SU-DHL-6 (cell line): ENCODE measurements at regions not wholly inside any gene's neighbourhood (a gene's known extent, or its start where the extent isn't known, plus 50 kb on each side); places are given as distances from the start of the nearest gene placed in this dataset.
"Not testable (repeated sequence)": the region's sequence is repeated elsewhere in the genome, so short reads cannot be mapped to it uniquely, and the experiment has no call there.

Experiments used
- H2AFZ ChIP-seq: fragments of 200-600 bp; sonication (generic); 2 replicates; pipeline ENCODE4 v1.6.1; 2014; ENCODE audit warnings: low read depth, mild to moderate bottlenecking, moderate library complexity, mixed read lengths, antibody characterized with exemption, low read length; ENCODE audit not compliant: severe bottlenecking
- H3F3A ChIP-seq: fragments of 200-600 bp; shearing (Covaris generic); 2 replicates; pipeline ENCODE4 v1.6.0; 2016; ENCODE audit warnings: antibody characterized with exemption, mild to moderate bottlenecking; ENCODE audit not compliant: insufficient read depth
- H3K27ac ChIP-seq: fragments of 200-600 bp; sonication (generic); 2 replicates; pipeline ENCODE4 v1.5.1; 2016; ENCODE audit warnings: low read depth, mild to moderate bottlenecking, low read length, moderate library complexity, mixed read lengths
- H3K27me3 ChIP-seq: fragments of 200-600 bp; sonication (generic), shearing (Covaris generic); 2 replicates; pipeline ENCODE4 v1.6.0; 2014; ENCODE audit warnings: mild to moderate bottlenecking, low read length
- H3K36me3 ChIP-seq: fragments of 200-600 bp; sonication (generic); 2 replicates; pipeline ENCODE4 v1.6.1; 2014; ENCODE audit warnings: mild to moderate bottlenecking, low read length, mixed read lengths
- H3K4me2 ChIP-seq: fragments of 300-600, 200-600 bp; shearing (Covaris generic), sonication (generic); 2 replicates; pipeline ENCODE4 v1.6.0; 2014; ENCODE audit warnings: low read length, low read depth, mild to moderate bottlenecking; ENCODE audit not compliant: poor library complexity, severe bottlenecking
- H3K4me3 ChIP-seq: fragments of 200-600 bp; sonication (generic); 2 replicates; pipeline ENCODE4 v1.5.1; 2014; ENCODE audit warnings: antibody characterized with exemption, low read length, mild to moderate bottlenecking, mixed read lengths; ENCODE audit not compliant: insufficient read depth, poor library complexity, severe bottlenecking
- H3K79me2 ChIP-seq: fragments of 200-600 bp; sonication (generic); 2 replicates; pipeline ENCODE4 v1.6.1; 2014; ENCODE audit warnings: mild to moderate bottlenecking, low read length, moderate library complexity; ENCODE audit not compliant: insufficient read depth
- H3K9ac ChIP-seq: fragments of 200-600 bp; sonication (generic); 2 replicates; pipeline ENCODE4 v1.7.0; 2014; ENCODE audit warnings: mild to moderate bottlenecking, low read length
- H3K9me2 ChIP-seq: fragments of 200-600 bp; sonication (generic); replicated peaks from 2 replicates; pipeline ENCODE4 v1.6.1; 2014; ENCODE audit warnings: low read length; ENCODE audit not compliant: insufficient read depth
- H3K9me3 ChIP-seq: fragments of 200-600 bp; sonication (generic); 2 replicates; pipeline ENCODE4 v1.6.1; 2014; ENCODE audit warnings: low read length, mixed read lengths; ENCODE audit not compliant: insufficient read depth
- H4K20me1 ChIP-seq: fragments of 200-600 bp; sonication (generic); 2 replicates; pipeline ENCODE4 v1.6.1; 2014; ENCODE audit warnings: low read depth, mild to moderate bottlenecking, antibody characterized with exemption, low read length, moderate library complexity, mixed read lengths
- EZH2phosphoT487 ChIP-seq: fragments of 200-600 bp; sonication (generic), shearing (Covaris generic); conservative IDR thresholded peaks from 2 replicates; pipeline ENCODE4 v1.6.1; 2018; ENCODE audit warnings: mild to moderate bottlenecking, antibody characterized with exemption, low read length, moderate library complexity, mixed read lengths
- TF ChIP-seq, protein P1 (sequence below): fragments of 200-600 bp; sonication (generic); IDR thresholded peaks from one replicate; pipeline ENCODE4 v1.5.1; 2017; ENCODE audit warnings: antibody characterized with exemption, mild to moderate bottlenecking, low read length, moderate library complexity; ENCODE audit not compliant: insufficient read depth, poor library complexity, severe bottlenecking

DNA sequence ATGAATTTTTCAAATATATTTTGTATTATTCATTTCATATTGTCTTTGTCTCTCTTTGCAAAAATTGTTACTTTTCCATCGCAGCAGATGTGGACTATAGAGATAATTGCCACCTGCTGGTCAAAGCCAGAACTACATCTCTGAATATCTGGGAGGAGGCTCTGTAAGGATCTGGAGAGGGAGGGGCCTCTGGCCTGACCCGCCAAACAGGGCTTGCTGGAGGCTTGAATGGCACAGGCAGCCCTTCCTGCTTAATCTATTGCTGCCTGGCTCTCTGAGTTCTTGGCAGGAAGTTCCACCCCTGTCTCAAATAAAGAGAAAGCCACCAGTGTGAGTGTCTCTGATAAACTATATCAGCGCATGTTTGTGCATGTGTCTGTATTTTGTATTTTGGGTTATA, 132.4 kb downstream of the ZMAT1 start:
- Histone ChIP-seq H3K36me3 (no peaks in the 10 kb centered on the region), H3K4me3 (no peak overlapping the region), H2AFZ (peak overlapping the region; percentile 68)

DNA sequence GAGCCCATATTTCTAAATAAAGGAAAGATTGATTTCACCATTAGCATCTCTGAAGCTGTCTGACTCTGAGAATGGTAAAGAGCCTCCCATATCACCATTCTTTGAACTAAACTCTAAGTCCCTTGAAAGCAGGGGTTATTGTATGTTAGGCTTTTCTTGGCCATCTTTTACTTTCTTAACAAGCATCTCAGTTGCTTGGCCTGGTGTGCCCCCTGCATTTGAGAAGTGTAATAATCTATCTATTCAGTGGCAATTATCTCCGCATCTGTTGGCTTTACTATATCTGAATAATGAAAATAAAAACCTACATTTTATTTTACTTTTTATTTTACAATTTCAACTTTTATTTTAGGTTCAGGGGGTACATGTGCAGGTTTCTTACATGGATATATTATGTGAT, 128.3 kb upstream of the ARMCX2 start:
- H3K27me3 ChIP-seq = no peaks in the 10 kb centered on the region
- no peak overlapping the region for H3K9ac ChIP-seq
- H3K79me2 ChIP-seq = no peaks in the 10 kb centered on the region
- no peak overlapping the region for H2AFZ ChIP-seq
- H4K20me1 ChIP-seq = no peaks in the 10 kb centered on the region
- H3K4me2 ChIP-seq = no peak overlapping the region
- no peak overlapping the region for H3K4me3 ChIP-seq
- H3K9me3 ChIP-seq = no peaks in the 10 kb centered on the region
- no peak overlapping the region for H3K27ac ChIP-seq
- H3F3A ChIP-seq = no peaks in the 10 kb centered on the region
- no peaks in the 10 kb centered on the region for H3K36me3 ChIP-seq
- TF ChIP-seq EZH2phosphoT487 = no peak
- TF ChIP-seq, protein P1, sequence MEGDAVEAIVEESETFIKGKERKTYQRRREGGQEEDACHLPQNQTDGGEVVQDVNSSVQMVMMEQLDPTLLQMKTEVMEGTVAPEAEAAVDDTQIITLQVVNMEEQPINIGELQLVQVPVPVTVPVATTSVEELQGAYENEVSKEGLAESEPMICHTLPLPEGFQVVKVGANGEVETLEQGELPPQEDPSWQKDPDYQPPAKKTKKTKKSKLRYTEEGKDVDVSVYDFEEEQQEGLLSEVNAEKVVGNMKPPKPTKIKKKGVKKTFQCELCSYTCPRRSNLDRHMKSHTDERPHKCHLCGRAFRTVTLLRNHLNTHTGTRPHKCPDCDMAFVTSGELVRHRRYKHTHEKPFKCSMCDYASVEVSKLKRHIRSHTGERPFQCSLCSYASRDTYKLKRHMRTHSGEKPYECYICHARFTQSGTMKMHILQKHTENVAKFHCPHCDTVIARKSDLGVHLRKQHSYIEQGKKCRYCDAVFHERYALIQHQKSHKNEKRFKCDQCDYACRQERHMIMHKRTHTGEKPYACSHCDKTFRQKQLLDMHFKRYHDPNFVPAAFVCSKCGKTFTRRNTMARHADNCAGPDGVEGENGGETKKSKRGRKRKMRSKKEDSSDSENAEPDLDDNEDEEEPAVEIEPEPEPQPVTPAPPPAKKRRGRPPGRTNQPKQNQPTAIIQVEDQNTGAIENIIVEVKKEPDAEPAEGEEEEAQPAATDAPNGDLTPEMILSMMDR = no peak
- no peaks in the 10 kb centered on the region for H3K9me2 ChIP-seq

More for the DNA sequence above, 132.4 kb downstream of the ZMAT1 start:
- Histone ChIP-seq H3K27ac (no peak overlapping the region), H3K9me3 (no peaks in the 10 kb centered on the region), H3K27me3 (no peaks in the 10 kb centered on the region), H3K4me2 (peak overlapping the region; percentile 37), H3K79me2 (no peaks in the 10 kb centered on the region), H3F3A (no peaks in the 10 kb centered on the region), H3K9ac (no peak overlapping the region), H3K9me2 (no peaks in the 10 kb centered on the region), H4K20me1 (no peaks in the 10 kb centered on the region)
- TF ChIP-seq EZH2phosphoT487 = no peak
- TF ChIP-seq, protein P1 = peak; percentile 33

DNA sequence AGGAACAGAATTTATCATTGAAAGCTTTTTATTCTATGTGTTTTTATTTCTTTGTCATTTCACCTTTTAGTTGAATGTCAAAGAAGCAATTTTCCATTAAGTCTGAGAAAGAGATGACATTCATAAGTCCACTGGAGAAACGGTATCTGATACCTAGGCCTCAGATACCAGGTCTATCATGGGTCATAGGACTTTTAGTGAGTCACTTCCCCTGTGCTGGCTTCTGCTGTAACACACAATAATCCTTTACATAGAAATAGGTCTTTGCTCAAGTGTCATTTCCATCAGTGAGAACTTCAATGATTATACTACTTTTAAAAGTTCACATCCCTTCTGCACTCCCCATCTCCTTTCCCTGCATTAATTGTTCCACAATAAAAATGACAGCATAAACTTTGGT, 125.5 kb upstream of the ARMCX2 start:
- Histone ChIP-seq H3K4me2 (no peak overlapping the region), H3K9ac (no peak overlapping the region), H3K4me3 (no peak overlapping the region), H3K9me3 (no peaks in the 10 kb centered on the region), H3K36me3 (no peaks in the 10 kb centered on the region), H3K9me2 (no peaks in the 10 kb centered on the region), H4K20me1 (no peaks in the 10 kb centered on the region), H2AFZ (no peak overlapping the region), H3K79me2 (no peaks in the 10 kb centered on the region), H3K27me3 (no peaks in the 10 kb centered on the region), H3K27ac (no peak overlapping the region), H3F3A (no peaks in the 10 kb centered on the region)
- TF ChIP-seq, protein P1 = no peak
- TF ChIP-seq EZH2phosphoT487 = no peak

DNA sequence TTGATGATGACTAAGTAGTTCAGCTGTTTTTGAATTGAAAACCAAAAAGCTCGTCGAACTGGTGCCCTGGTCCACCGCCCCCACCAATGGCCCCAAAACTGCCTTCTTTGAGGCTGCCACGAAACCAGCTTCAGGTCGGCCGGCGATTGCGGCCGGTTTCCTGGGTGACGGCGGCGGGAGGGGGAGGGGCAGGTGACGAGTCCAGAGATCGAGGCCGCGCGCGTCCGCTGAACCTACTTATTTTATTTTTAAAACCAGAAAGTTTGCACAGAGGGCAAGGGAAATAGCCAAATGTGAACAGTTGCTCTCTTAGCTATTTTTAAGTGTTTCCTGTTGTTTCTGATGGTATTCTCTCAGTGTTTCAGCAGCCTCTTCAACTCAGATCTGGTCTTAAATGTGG, 120.8 kb upstream of the ARMCX2 start:
- not testable (repeated sequence) for H3F3A ChIP-seq, H2AFZ ChIP-seq, H4K20me1 ChIP-seq, H3K9me3 ChIP-seq, H3K79me2 ChIP-seq, H3K27me3 ChIP-seq, H3K4me2 ChIP-seq, H3K4me3 ChIP-seq, H3K27ac ChIP-seq, H3K9me2 ChIP-seq, H3K9ac ChIP-seq, H3K36me3 ChIP-seq
